Esophagus squamous epithelium (tissue), 4 donors: ENCODE measurements at regions not wholly inside any gene's neighbourhood (a gene's known extent, or its start where the extent isn't known, plus 50 kb on each side); places are given as distances from the start of the nearest gene placed in this dataset.

Experiments used
- POLR2A ChIP-seq, 4 donors: fragments of 450-650 bp; IDR thresholded peaks; one replicate each; pipeline ENCODE4 v1.6.1; 2017; ENCODE audit warnings: antibody characterized with exemption in 4 of 4, mild to moderate bottlenecking in 4 of 4, moderate library complexity in 3 of 4
- TF ChIP-seq, protein P1 (sequence below), 6 experiments: fragments of 450-650 bp in 4 of 6; fragments of 200-600 bp in 2 of 6; sonication (generic) in 2 of 6; IDR thresholded peaks; one replicate each; pipeline ENCODE4 v1.5.1; 2016 to 2019; ENCODE audit warnings: antibody characterized with exemption in 6 of 6, mild to moderate bottlenecking in 4 of 6, moderate library complexity in 4 of 6

DNA sequence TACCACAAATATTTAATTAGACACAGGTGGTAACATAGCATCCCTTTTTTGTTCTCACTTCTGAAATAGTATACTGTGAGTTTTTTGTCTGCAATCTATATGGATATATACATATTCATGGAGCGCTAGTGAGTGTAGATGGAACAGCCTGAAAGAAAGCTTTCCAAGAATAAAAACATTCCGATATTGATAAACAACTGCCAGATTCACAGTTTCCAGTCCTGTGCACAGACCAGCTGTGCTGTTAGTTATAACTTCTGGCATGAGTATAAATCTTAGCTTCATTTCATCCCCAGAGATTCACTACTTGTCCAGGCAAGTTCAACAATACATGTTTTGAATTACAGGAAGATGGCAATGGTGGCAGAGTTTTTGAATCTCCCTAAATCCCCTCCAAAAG is 467.1 kb upstream of the STEAP1 start:
- TF ChIP-seq, protein P1, sequence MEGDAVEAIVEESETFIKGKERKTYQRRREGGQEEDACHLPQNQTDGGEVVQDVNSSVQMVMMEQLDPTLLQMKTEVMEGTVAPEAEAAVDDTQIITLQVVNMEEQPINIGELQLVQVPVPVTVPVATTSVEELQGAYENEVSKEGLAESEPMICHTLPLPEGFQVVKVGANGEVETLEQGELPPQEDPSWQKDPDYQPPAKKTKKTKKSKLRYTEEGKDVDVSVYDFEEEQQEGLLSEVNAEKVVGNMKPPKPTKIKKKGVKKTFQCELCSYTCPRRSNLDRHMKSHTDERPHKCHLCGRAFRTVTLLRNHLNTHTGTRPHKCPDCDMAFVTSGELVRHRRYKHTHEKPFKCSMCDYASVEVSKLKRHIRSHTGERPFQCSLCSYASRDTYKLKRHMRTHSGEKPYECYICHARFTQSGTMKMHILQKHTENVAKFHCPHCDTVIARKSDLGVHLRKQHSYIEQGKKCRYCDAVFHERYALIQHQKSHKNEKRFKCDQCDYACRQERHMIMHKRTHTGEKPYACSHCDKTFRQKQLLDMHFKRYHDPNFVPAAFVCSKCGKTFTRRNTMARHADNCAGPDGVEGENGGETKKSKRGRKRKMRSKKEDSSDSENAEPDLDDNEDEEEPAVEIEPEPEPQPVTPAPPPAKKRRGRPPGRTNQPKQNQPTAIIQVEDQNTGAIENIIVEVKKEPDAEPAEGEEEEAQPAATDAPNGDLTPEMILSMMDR (IDR thresholded peaks at IDR 0.05) = no peak
- no peak for TF ChIP-seq POLR2A (IDR thresholded peaks at IDR 0.05)
